ENCODE measurements at regions not wholly inside any gene's neighbourhood (a gene's known extent, or its start where the extent isn't known, plus 50 kb on each side); places are given as distances from the start of the nearest gene placed in this dataset.
"Not testable (repeated sequence)": the region's sequence is repeated elsewhere in the genome, so short reads cannot be mapped to it uniquely, and the experiment has no call there.

- no peak for DNase-seq (ENCODE audit: low read depth)
Observed at GRCh38 chr7:140283472-140283871, 106.7 kb upstream of the KDM7A start.

DNA sequence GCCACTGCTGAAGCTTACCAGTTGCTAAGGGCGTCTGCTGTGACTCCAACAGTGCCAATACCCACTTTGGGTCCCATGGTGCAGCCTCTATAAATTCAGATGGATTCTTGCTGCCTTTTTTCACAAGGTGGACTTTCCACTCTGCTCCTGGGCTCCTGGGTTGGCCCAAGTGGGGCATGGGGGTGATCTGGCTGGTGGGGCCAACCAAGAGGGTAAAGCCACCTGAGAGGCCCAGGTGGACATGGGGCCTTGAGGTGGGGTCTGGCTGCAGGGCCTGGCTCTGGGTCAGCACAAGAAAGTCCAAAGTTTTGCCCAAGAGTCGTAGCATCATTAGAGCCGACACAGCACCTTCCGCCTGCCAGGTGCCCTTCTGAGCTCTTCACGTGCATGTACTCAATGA lies 105.2 kb upstream of the KDM7A start:
- DNase-seq (ENCODE audit: low read depth) = no peak

DNA sequence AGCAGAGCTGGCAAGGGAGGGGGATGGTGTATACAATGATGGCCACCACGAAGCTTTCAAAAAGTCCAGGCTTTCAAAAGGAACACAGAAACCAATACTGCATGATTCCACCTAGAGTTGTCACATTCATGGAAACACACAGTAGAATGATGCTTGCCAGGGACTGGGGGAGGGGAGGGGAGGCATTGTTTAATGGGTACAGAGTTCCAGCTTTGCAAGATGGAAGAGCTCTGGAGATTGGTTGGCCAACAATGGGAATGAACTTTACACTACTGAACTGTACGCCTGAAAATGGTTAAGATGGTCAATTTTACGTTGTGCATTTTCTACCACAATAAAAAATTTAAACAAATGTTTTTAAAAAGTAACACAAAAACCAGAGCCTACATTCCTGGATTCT lies 104.5 kb upstream of the KDM7A start:
- DNase-seq (ENCODE audit: low read depth) = no peak

GRCh38 chr7:140276001-140276400 lies 99.2 kb upstream of the KDM7A start:
- DNase-seq (ENCODE audit: low read depth) = no peak

GRCh38 chr7:140275069-140275965 lies 98.5 kb upstream of the KDM7A start:
- no peak for DNase-seq (ENCODE audit: low read depth)

DNA sequence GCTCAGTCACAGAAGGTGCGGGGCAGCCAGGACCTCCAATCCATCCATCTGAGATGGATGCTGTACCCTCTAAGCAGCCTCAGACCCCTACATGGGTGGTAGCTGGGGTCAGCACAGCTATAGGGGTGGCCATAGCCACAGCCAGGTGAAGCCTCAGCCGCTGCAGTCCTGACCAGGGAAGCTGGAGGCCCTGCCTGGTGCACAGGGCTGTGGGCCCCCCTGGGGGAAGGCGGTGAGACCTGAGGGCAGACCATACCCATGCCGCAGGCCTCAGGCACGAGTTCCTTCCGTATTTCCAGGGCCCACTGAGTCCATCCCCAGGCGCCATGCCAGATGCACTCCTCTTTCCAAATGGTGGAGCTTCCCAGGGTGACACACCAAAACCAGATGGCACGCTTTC lies 96.6 kb upstream of the KDM7A start:
- no peak for DNase-seq (ENCODE audit: low read depth)

- not testable (repeated sequence) for DNase-seq (ENCODE audit: low read depth)
Observed at GRCh38 chr7:140271643-140271968, 94.8 kb upstream of the KDM7A start.

GRCh38 chr7:140269004-140269638 lies 92.3 kb upstream of the KDM7A start:
- no peak for DNase-seq (ENCODE audit: low read depth)

GRCh38 chr7:140267381-140268226 lies 90.8 kb upstream of the KDM7A start:
- no peak for DNase-seq (ENCODE audit: low read depth)

- DNase-seq (ENCODE audit: low read depth) = no peak
Observed at GRCh38 chr7:140263277-140263676, 86.5 kb upstream of the KDM7A start.

- DNase-seq (ENCODE audit: low read depth) = no peak
Observed at GRCh38 chr7:140262242-140262903, 85.6 kb upstream of the KDM7A start.

DNA sequence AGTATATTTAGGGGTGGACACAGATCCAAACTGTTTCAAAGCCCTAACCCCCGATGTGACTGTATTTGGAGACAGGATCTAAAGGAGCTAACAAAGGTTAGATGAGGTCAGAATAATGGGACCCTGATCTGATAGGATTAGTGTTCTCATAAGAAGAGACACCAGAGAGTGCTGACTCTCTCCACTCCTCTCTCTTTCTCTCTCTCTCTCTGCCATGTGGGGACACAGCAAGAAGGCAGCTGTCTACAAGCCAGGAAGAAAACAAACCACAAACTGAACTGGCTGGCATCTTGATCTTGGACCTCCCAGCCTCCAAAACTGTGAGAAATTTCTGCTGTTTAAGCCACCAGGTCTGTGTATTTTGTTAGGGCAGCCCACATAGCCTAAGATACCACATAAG lies 84.7 kb upstream of the KDM7A start:
- DNase-seq (ENCODE audit: low read depth) = no peak

GRCh38 chr7:140261105-140261486 lies 84.3 kb upstream of the KDM7A start:
- DNase-seq (ENCODE audit: low read depth) = no peak

DNA sequence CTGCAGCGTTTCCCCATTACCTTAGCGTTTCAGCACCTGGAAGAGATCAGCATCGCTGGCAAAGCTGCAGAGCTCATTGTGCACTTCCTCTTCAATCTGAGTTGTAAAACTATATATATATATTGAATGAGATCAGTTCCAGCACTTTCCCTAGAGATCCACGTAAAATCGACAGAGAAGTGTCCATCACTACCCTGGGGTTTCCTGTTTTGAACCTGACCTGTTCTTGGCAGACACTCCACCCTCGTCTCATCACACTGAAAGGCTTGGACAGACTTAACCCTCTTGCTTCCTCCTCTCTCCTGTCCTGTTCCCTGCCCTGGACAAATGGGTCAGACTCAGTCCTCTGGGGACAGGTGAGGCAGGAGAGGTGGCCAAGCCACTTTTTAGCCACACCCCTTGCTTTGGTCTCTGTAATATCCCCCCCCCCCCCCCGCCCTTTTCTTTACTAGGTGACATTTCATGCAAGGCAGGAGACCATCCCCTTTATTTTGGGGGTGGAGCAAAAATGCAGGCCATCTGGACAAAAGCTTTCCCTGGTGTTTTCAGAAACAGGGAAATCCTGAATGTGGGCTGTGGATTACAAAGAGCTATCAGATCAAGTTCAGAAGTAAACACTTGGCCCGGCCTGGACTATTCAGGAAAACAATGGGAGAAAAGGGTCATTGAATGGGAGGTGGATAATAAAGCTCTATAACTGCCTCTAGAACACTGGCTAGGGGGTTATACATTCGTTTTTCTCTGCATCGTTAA lies 83.7 kb upstream of the KDM7A start:
- DNase-seq (ENCODE audit: low read depth) = no peak

GRCh38 chr7:140257278-140257677 lies 80.5 kb upstream of the KDM7A start:
- not testable (repeated sequence) for DNase-seq (ENCODE audit: low read depth)

DNA sequence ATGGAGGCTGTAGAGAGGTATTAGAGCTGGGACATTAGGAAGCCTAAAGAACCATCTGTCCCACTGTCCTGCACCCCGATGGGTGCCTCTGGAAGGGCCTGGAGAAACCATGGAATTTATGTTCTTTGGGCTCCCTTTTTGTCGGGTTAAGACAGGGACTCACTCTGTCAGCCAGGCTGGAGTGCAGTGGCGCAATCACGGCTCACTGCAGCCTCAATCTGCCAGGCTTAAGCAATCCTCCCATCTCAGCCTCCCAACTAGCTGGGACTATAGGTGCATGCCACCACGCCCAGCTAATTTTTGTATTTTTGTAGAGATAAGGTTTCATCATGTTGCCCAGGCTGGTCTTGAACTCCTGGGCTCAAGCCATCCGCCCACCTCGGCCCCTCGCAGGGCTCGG lies 78.2 kb upstream of the KDM7A start:
- DNase-seq (ENCODE audit: low read depth) = not testable (repeated sequence)

DNA sequence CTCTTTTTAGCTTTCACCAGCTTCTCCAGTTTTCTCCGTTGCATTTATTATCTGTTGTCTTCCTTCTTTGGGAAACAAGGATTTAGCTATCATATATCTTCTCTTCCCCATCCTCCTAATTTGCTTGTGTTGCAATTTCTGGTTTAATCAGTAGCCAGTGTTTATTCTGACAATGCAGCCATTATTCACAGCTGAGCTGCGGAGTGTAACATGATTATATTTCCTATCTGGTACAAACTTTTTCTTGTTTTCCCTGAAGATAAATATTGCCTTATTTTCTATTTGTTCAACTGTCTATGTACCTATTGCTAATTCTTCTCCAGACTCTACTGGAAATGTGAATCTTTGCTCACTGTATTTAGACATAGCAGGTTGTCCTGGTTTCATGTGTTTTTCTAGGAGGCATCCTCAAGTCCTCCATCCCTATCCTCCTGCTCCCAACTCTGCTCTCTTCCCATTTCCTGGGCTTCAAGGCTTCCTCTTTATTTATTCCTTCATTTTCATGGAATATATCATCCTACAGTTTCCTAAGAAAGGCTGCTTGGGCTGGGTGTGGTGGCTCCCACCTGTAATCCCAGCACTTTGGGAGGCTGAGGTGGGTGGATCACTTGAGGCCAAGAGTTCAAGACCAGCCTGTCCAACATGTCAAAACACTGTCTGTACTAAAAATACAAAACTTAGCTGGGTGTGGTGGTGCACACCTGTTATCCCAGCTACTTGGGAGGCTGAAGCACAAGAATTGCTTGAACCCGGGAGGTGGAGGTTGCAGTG lies 72.4 kb upstream of the KDM7A start:
- no peak for DNase-seq (ENCODE audit: low read depth)

DNA sequence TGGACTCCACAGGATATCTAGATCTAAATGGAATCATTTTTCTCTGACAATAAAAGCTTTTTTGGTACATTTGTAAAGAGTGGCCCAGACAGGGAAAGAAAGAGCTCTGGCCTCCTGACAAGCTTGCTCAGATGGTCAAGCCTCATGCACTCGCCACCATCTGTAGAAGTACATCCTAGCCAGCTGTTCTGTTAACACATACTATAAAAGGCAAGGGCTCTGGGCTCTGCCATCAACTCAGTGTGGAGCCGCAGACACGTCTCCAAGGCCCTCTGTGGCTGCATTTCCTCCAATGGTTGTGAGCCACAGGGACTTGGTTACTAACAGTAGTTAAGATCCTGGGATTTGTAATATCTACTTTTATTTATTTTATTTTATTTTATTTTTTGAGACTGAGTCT lies 70.8 kb upstream of the KDM7A start:
- DNase-seq (ENCODE audit: low read depth) = no peak

DNA sequence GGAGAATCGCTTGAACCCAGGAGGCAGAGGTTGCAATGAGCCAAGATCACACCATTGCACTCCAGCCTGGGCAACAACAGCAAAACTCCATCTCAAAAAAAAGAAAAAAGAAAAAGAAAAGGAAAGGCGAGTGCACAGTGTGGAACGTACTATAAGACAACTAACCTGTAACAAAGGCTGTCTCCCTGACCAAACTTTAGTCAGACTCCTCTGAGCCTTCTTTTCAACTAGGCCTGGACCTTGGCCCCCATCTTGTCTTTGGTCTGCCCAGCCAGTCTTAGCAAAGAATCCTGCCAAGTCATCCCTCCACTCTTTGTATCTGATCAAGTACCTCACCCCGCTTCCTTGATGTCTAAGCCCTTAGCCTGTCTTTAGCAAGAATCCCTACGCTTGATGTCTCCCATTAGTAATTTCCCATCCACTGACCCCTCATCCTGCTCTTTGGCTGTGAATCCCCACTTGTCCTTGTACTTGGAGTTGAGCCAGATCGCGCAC lies 68.9 kb upstream of the KDM7A start:
- no peak for DNase-seq (ENCODE audit: low read depth)

Measured in stimulated activated CD4-positive, alpha-beta T cell treated with anti-CD3 and anti-CD28 coated beads, Interleukin-2, amount 100 ng/mL, for 4 hours (primary cell).